ENCODE measurements at regions not wholly inside any gene's neighbourhood (a gene's known extent, or its start where the extent isn't known, plus 50 kb on each side); places are given as distances from the start of the nearest gene placed in this dataset.

- TF ChIP-seq, protein P1, sequence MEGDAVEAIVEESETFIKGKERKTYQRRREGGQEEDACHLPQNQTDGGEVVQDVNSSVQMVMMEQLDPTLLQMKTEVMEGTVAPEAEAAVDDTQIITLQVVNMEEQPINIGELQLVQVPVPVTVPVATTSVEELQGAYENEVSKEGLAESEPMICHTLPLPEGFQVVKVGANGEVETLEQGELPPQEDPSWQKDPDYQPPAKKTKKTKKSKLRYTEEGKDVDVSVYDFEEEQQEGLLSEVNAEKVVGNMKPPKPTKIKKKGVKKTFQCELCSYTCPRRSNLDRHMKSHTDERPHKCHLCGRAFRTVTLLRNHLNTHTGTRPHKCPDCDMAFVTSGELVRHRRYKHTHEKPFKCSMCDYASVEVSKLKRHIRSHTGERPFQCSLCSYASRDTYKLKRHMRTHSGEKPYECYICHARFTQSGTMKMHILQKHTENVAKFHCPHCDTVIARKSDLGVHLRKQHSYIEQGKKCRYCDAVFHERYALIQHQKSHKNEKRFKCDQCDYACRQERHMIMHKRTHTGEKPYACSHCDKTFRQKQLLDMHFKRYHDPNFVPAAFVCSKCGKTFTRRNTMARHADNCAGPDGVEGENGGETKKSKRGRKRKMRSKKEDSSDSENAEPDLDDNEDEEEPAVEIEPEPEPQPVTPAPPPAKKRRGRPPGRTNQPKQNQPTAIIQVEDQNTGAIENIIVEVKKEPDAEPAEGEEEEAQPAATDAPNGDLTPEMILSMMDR (IDR thresholded peaks at IDR 0.05 in 4 of 5, conservative IDR thresholded peaks at IDR 0.05 in 1 of 5), result no peak
- TF ChIP-seq POLR2A (IDR thresholded peaks at IDR 0.05), result no peak
Measured at GRCh38 chr5:61657010-61657409, 325.0 kb downstream of the ZSWIM6 start.

Measured in gastrocnemius medialis (tissue), 4 donors.